ENCODE measurements at regions not wholly inside any gene's neighbourhood (a gene's known extent, or its start where the extent isn't known, plus 50 kb on each side); places are given as distances from the start of the nearest gene placed in this dataset.
"Not testable (repeated sequence)": the region's sequence is repeated elsewhere in the genome, so short reads cannot be mapped to it uniquely, and the experiment has no call there.

DNA sequence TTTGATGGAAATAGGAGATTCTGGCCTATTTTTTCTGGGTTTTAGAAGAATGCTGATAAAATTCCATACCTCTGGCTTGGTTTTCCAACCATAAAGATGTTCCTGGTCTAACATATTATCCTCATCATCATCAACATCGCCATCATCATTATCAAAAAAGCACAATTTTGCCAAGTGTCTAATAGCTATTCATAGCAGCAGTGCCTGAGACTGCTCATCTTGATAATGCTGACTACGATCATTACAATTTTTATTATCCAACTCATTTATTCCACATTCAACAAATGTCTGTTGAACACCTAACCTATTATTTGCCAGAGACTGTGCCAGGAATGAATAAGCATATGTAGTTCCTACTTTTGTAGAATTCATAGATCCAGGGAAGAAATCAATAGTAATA lies 303.5 kb upstream of the GATB start:
- TF ChIP-seq, protein P1, sequence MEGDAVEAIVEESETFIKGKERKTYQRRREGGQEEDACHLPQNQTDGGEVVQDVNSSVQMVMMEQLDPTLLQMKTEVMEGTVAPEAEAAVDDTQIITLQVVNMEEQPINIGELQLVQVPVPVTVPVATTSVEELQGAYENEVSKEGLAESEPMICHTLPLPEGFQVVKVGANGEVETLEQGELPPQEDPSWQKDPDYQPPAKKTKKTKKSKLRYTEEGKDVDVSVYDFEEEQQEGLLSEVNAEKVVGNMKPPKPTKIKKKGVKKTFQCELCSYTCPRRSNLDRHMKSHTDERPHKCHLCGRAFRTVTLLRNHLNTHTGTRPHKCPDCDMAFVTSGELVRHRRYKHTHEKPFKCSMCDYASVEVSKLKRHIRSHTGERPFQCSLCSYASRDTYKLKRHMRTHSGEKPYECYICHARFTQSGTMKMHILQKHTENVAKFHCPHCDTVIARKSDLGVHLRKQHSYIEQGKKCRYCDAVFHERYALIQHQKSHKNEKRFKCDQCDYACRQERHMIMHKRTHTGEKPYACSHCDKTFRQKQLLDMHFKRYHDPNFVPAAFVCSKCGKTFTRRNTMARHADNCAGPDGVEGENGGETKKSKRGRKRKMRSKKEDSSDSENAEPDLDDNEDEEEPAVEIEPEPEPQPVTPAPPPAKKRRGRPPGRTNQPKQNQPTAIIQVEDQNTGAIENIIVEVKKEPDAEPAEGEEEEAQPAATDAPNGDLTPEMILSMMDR (conservative IDR thresholded peaks at IDR 0.05), result no peak

DNA sequence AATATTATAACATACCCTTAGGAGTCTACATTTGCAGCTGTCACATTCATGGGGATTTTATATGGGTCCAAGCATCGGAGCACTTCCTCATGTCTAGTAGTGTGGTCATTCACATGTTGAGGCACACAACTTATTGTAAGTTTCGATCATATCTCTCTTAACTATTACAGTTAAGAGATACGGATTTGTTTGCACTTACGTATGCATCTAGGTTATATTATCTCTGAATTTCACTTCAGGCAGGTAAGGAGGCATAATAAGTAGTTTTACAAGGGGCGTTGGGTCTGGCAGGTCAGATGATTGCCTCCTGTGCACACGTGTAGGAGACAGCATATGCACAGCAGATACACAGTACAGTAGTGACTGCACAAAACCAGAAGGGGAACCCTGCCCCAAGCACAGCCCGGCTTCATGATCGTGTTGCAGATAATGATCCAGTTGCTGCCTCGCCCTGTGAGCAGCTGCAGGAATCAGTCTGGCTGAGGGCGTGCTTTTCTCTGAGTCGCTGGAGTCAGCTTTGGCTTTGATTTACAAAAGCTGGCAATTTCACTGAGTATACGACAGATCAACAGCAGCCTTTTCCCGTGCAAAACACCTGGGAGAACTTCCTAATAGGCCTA lies 302.9 kb upstream of the GATB start:
- TF ChIP-seq, protein P1 (conservative IDR thresholded peaks at IDR 0.05), result peak; percentile 25; the same call in 1 of the 2 replicates
- H3K27ac ChIP-seq, result peak overlapping the region; percentile 15; the same call in 1 of the 2 replicates

More for the DNA sequence above, 303.5 kb upstream of the GATB start:
- peak overlapping the region; percentile 15; the same call in 1 of the 2 replicates for H3K27ac ChIP-seq

DNA sequence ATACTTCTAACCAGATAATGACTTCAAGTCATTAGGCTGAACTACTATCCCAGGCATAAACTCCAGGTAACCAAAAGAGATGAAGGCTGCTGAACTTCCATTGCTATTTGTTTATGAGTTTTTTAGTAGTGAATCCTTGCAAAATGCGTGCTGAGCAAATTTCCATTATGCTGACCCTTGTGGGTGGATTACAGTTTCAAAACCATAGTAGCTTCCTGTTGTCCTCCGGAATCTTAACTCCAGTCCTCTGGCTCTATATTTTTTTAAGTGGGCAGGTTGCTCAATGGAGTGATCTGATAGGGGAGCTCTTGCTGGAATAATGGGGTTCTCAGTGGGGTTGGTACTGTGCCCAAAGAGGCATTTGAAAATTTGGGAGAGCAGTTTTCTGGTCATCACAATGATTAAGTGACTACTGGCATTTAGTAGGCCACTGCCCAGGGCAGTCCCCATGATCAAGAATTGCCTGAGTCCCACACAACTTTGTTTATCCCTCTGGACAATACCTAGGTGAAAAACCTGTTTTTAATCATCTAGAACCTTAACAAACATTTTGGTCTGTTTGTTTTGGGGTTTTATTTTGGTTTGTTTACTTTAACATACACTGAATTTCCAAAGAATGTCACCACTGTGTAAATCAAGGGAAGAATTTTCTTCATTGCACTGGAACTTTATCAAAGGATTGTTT lies 302.3 kb upstream of the GATB start:
- peak overlapping the region; percentile 15; the same call in 1 of the 2 replicates for H3K27ac ChIP-seq
- TF ChIP-seq, protein P1 (conservative IDR thresholded peaks at IDR 0.05), result no peak

DNA sequence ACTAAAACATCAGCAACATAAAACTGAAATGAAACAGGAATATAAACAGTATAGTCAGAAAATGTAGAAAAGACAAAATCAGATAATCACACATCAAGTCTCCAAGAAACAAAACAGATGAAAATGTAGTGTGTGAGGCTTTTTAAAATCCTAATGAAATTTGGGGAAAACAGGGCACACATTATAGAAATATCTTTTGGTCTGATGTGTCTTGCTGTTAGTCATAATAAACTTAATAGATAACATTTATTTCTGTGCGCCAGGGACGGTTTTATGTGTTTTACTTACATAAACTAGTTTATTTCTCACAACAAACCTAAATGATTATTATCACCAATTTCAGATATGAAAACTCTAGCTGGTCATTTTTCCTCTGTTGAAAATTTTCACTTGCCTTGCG lies 293.9 kb upstream of the GATB start:
- TF ChIP-seq, protein P1 (conservative IDR thresholded peaks at IDR 0.05), result no peak
- no peak overlapping the region for H3K27ac ChIP-seq

DNA sequence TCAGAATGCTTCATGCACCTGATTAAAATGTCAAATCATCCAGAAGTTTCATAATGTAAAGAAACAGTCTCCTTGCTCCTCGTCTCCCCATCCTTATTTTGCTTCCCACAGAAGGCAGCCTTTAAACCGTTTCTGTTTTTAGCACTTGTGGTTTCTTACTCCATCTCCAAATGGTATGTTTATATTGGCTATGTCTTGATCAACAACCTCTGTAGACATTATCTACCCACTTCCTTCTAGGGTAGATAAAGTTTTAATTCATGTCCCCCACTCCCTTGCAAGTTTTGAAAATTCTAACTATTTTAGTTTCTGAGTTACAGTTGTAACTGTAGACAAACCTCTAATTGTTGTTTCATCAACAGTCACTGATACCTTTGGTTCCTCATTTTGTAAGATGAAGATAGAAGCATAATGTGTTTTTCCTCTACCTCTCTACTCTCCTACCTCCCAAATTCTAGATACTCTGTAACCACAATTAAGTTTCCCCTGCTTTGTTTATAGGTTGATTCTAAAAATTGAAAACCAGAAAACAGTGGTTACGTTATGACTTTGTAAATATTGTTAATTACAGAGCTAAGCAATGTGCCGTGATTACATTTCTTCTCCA lies 291.7 kb upstream of the GATB start:
- TF ChIP-seq, protein P1 (conservative IDR thresholded peaks at IDR 0.05), result no peak
- H3K27ac ChIP-seq, result no peak overlapping the region

DNA sequence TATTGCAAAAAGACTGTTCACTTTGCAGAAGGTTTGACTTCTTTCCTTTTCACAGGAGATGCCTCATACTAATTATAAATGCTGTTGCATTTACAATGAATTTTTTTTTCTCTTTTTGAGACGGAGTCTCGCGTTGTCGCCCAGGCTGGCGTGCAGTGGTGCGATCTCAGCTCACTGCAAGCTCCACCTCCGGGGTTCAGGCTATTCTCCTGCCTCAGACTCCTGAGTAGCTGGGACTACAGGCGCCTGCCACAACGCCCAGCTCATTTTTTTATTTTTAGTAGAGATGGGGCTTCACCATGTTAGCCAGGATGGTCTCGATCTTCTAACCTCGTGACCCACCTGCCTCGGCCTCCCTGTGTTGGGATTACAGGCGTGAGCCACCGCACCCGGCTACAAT lies 290.5 kb upstream of the GATB start:
- H3K27ac ChIP-seq, result not testable (repeated sequence)

DNA sequence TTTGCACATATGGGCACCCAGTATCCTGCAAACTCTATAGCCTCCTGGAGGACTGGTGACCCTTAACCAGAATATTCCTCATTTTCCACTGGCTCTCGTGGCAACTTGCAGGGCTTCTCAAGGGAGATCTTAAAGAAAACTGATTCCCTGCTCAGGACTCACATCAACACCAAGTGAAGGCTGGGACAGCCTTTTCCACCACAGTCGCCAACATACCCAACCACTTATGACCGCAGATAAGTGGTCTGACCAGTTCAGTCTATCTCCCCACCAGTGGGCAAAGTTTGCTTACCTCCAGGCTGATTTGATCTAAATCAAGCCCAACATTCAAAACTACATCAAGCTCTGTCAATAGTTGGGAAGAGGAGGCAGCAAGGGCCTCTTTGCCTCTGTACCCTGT lies 289.3 kb upstream of the GATB start:
- TF ChIP-seq, protein P1 (conservative IDR thresholded peaks at IDR 0.05), result no peak

DNA sequence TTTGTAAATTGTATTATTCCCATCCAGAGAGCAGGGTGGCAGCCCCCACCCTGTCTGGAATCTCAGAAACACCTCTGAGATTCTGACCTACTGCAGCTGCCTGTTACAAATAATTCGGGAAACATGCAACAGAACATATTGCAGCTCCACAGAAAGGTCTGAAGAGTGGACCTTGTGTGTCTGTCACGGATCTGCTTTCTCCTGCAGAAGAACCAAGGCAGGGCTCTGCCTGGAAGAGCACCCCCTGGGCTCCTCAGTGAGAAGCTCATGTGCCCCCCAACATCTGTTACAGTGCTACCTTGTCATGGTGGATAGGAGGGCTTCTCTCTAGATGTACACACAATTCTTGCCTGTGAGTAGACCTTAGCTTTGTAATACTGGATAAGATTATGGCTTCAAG lies 286.6 kb upstream of the GATB start:
- TF ChIP-seq, protein P1 (conservative IDR thresholded peaks at IDR 0.05), result no peak
- no peak overlapping the region for H3K27ac ChIP-seq

More for the DNA sequence above, 289.3 kb upstream of the GATB start:
- no peak overlapping the region for H3K27ac ChIP-seq
